Peyer's patch (tissue), 4 donors: ENCODE measurements at regions not wholly inside any gene's neighbourhood (a gene's known extent, or its start where the extent isn't known, plus 50 kb on each side); places are given as distances from the start of the nearest gene placed in this dataset.

Source experiments
- DNase-seq, 3 donors: peaks; one replicate each; pipeline ENCODE4 v3.0.0-alpha.2; 2017 to 2019
- H3K27ac ChIP-seq, 4 donors: fragments of 200-600 bp; sonication (generic); one replicate each; pipeline ENCODE4 v1.5.1; 2016 to 2019
- H3K27me3 ChIP-seq, 2 donors: fragments of 200-600 bp; sonication (generic); one replicate each; pipeline ENCODE4 v1.5.1; 2019
- H3K36me3 ChIP-seq, 3 donors: fragments of 200-600 bp; sonication (generic); one replicate each; pipeline ENCODE4 v1.5.1; 2016 to 2019
- H3K4me1 ChIP-seq, 4 donors: fragments of 200-600 bp; sonication (generic); one replicate each; pipeline ENCODE4 v1.5.1; 2016 to 2019
- H3K4me3 ChIP-seq, 4 donors: fragments of 200-600 bp; sonication (generic); 1 replicate in 3 of 4; 2 replicates in 1 of 4; pipeline ENCODE4 v1.5.1; 2016 to 2019; ENCODE audit warnings: mild to moderate bottlenecking in 1 of 4
- H3K9me3 ChIP-seq, 4 donors: fragments of 200-600 bp; sonication (generic); one replicate each; pipeline ENCODE4 v1.5.1; 2016 to 2019; ENCODE audit warnings: mild to moderate bottlenecking in 1 of 4
- POLR2A ChIP-seq, 2 donors: fragments of 450-650 bp; IDR thresholded peaks; one replicate each; pipeline ENCODE4 v1.5.1; 2017; ENCODE audit warnings: antibody characterized with exemption in 2 of 2, mild to moderate bottlenecking in 2 of 2, moderate library complexity in 2 of 2
- TF ChIP-seq, protein P1 (sequence below), 6 experiments: fragments of 450-650 bp in 4 of 6; fragments of 200-600 bp in 2 of 6; sonication (generic) in 1 of 6; IDR thresholded peaks; one replicate each; pipeline ENCODE4 v1.5.1; 2017 to 2019; ENCODE audit warnings: antibody characterized with exemption in 6 of 6, mild to moderate bottlenecking in 3 of 6, moderate library complexity in 1 of 6

DNA sequence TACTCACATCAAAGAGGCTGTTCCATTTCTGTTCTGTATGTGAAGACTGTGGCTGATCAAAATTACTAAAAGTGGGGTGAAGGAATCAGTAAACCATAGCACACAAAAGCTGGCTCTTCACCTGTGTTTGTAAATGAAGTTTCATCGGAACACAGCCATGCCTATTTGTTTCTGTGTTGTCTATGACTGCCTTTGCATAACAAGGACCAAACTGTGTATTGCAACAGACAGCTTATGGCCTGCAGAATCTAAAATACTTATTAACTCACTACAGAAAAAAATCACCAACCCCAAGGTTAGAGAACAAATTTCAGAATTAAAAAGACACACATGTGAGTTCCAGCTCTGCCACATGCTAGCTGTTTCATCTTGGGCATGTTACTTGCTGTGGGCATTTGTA lies 163.9 kb downstream of the LYPLAL1 start:
- H3K9me3 ChIP-seq: no peaks in the 10 kb centered on the region
- H3K4me3 ChIP-seq: no peak overlapping the region
- no peak overlapping the region for H3K27ac ChIP-seq
- no peaks in the 10 kb centered on the region for H3K4me1 ChIP-seq
- no peak for DNase-seq
- H3K27me3 ChIP-seq: no peaks in the 10 kb centered on the region
- H3K36me3 ChIP-seq: no peaks in the 10 kb centered on the region
- TF ChIP-seq POLR2A (IDR thresholded peaks at IDR 0.05): no peak
- TF ChIP-seq, protein P1, sequence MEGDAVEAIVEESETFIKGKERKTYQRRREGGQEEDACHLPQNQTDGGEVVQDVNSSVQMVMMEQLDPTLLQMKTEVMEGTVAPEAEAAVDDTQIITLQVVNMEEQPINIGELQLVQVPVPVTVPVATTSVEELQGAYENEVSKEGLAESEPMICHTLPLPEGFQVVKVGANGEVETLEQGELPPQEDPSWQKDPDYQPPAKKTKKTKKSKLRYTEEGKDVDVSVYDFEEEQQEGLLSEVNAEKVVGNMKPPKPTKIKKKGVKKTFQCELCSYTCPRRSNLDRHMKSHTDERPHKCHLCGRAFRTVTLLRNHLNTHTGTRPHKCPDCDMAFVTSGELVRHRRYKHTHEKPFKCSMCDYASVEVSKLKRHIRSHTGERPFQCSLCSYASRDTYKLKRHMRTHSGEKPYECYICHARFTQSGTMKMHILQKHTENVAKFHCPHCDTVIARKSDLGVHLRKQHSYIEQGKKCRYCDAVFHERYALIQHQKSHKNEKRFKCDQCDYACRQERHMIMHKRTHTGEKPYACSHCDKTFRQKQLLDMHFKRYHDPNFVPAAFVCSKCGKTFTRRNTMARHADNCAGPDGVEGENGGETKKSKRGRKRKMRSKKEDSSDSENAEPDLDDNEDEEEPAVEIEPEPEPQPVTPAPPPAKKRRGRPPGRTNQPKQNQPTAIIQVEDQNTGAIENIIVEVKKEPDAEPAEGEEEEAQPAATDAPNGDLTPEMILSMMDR (IDR thresholded peaks at IDR 0.05): no peak

DNA sequence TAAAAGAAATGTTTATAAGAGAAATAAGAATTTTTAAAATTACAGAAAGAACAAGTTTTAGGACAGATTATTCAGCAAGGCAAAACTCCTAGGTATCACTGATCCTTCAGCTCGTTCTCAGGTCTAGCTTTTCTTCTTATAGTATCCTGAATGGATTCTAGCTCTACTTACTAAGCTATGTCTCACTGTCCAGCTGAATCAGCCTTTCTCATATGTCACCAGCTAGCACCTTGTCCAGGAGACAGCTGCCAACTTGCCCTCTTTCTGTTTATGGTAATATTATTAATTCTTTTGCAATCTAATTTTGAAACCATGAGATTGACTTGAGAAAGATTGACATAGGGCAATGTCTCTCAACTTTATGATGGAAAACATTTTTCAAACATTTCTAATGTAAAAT lies 159.9 kb downstream of the LYPLAL1 start:
- DNase-seq: no peak
- no peaks in the 10 kb centered on the region for H3K9me3 ChIP-seq
- no peak overlapping the region for H3K27ac ChIP-seq
- H3K36me3 ChIP-seq: no peaks in the 10 kb centered on the region
- H3K4me1 ChIP-seq: no peaks in the 10 kb centered on the region
- H3K27me3 ChIP-seq: no peaks in the 10 kb centered on the region
- TF ChIP-seq POLR2A (IDR thresholded peaks at IDR 0.05): no peak
- TF ChIP-seq, protein P1 (IDR thresholded peaks at IDR 0.05): no peak
- H3K4me3 ChIP-seq: no peak overlapping the region

DNA sequence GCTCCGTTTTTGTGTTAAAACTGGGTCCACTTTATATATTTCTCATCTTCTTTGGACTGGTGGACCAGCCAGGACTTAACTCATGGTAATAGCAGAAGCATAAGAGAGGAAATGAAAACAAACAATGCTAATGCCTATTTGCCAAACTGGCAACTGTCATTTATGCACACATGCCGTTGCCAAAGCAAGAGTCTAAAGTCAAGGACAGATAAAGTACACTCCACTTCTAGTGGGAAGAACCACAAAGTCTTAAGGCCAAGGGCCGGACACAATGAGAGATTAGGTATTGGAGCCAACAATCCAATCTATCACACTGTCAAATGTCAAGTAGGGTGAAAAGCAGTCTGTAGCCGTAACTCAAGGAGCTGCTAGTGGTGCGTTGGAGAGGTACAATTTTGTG lies 157.7 kb downstream of the LYPLAL1 start:
- no peak overlapping the region for H3K27ac ChIP-seq
- no peaks in the 10 kb centered on the region for H3K9me3 ChIP-seq
- H3K36me3 ChIP-seq: no peaks in the 10 kb centered on the region
- no peaks in the 10 kb centered on the region for H3K27me3 ChIP-seq
- H3K4me1 ChIP-seq: no peaks in the 10 kb centered on the region
- H3K4me3 ChIP-seq: no peak overlapping the region
- TF ChIP-seq, protein P1 (IDR thresholded peaks at IDR 0.05): no peak
- TF ChIP-seq POLR2A (IDR thresholded peaks at IDR 0.05): no peak
- no peak for DNase-seq

DNA sequence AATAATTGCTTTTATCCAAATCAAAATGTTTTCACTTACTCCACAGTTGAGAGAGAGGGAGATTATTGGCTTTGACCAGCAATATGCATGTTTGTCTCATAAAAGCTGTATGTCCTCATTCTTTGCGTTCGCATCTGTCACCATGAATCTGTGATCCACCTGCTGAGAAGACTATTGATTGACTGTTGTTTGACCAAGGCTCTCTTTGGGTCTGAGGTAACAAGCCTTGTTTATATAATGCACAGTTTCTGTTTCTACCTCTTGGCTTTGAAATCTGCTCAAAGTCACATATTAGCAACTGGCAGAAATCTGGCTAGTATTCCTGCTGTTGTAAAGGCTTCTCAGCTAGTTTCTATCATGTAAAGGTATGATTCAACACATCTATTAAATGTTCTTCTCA lies 157.0 kb downstream of the LYPLAL1 start:
- TF ChIP-seq POLR2A (IDR thresholded peaks at IDR 0.05): no peak
- TF ChIP-seq, protein P1 (IDR thresholded peaks at IDR 0.05): no peak
- Histone ChIP-seq H3K27me3 (no peaks in the 10 kb centered on the region), H3K27ac (no peak overlapping the region), H3K4me3 (no peak overlapping the region), H3K9me3 (no peaks in the 10 kb centered on the region), H3K4me1 (no peaks in the 10 kb centered on the region), H3K36me3 (no peaks in the 10 kb centered on the region)
- no peak for DNase-seq

DNA sequence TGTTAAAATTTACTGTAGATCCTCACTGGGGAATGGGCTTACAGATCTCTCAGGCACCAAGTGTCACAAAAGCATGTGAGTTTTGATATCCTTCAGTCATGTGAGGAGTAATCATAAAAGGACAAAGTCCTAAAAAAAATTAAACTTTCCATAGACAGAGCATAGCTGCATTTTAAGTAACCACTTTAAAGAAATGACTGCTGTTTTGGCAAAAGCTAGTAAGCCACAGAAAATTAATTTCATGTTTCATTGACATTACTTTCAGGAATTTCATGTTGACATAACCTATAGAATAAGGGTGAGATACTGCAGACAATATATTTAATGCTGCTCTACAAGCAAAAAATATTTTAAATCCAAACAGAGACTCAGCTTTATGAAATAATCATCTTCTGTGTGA lies 156.3 kb downstream of the LYPLAL1 start:
- Histone ChIP-seq H3K4me3 (no peak overlapping the region), H3K36me3 (no peaks in the 10 kb centered on the region), H3K27me3 (no peaks in the 10 kb centered on the region), H3K27ac (no peak overlapping the region), H3K4me1 (no peaks in the 10 kb centered on the region), H3K9me3 (no peaks in the 10 kb centered on the region)
- TF ChIP-seq, protein P1 (IDR thresholded peaks at IDR 0.05): no peak
- no peak for TF ChIP-seq POLR2A (IDR thresholded peaks at IDR 0.05)
- DNase-seq: no peak

DNA sequence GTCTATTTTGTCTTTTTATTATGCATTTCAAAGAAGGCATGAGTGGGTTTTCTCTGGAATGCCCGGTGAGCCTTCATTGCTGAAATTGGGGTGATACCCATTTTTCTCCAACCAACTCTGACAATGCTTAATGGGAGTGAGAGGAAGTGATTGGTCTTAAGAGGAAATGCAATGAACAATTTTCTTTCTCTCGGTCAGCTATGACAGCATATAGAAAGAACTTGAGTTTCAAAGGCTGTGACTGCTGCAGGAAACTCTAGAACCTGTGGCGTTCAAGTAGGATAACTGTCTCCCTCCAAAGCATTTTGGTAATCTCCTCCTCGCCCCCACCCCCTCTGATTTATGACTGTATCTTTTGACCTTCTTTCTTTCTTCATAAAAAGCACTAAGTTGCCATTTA lies 155.9 kb downstream of the LYPLAL1 start:
- H3K27ac ChIP-seq: no peak overlapping the region
- H3K4me3 ChIP-seq: no peak overlapping the region
- DNase-seq: no peak
- TF ChIP-seq, protein P1 (IDR thresholded peaks at IDR 0.05): no peak
- TF ChIP-seq POLR2A (IDR thresholded peaks at IDR 0.05): no peak
- no peaks in the 10 kb centered on the region for H3K9me3 ChIP-seq
- H3K36me3 ChIP-seq: no peaks in the 10 kb centered on the region
- no peaks in the 10 kb centered on the region for H3K27me3 ChIP-seq
- no peaks in the 10 kb centered on the region for H3K4me1 ChIP-seq
